Breast epithelium (tissue), 4 donors: ENCODE measurements at regions not wholly inside any gene's neighbourhood (a gene's known extent, or its start where the extent isn't known, plus 50 kb on each side); places are given as distances from the start of the nearest gene placed in this dataset.
"Not testable (repeated sequence)": the region's sequence is repeated elsewhere in the genome, so short reads cannot be mapped to it uniquely, and the experiment has no call there.

ENCODE experiments used
- DNase-seq, 2 donors: peaks; one replicate each; pipeline ENCODE4 v3.0.0-alpha.2; 2019; ENCODE audit warnings: low spot score in 2 of 2
- H3K27ac ChIP-seq, 2 donors: fragments of 200-600 bp; sonication (generic) in 1 of 2; one replicate each; pipeline ENCODE4 v1.5.1; 2016 to 2019; ENCODE audit warnings: mild to moderate bottlenecking in 1 of 2
- H3K27me3 ChIP-seq, 2 donors: fragments of 200-600 bp; sonication (generic) in 1 of 2; one replicate each; pipeline versions ENCODE4 v1.5.1 to v1.6.0; 2017 to 2019; ENCODE audit warnings: control low read depth in 1 of 2, mild to moderate bottlenecking in 1 of 2
- H3K36me3 ChIP-seq: fragments of 200-600 bp; one replicate; pipeline ENCODE4 v1.5.1; 2019
- H3K4me1 ChIP-seq, 2 donors: fragments of 200-600 bp; sonication (generic); one replicate each; pipeline ENCODE4 v1.5.1; 2016 to 2019; ENCODE audit warnings: control low read depth in 1 of 2
- H3K4me3 ChIP-seq, 3 donors: fragments of 200-600 bp; sonication (generic); 1 replicate in 2 of 3; 2 replicates in 1 of 3; pipeline ENCODE4 v1.5.1; 2016 to 2019; ENCODE audit warnings: mild to moderate bottlenecking in 3 of 3, moderate library complexity in 2 of 3
- H3K9me3 ChIP-seq, 2 donors: fragments of 200-600 bp; sonication (generic) in 1 of 2; one replicate each; pipeline ENCODE4 v1.5.1; 2016 to 2019; ENCODE audit warnings: control low read depth in 1 of 2
- POLR2A ChIP-seq: fragments of 450-650 bp; IDR thresholded peaks from one replicate; pipeline ENCODE4 v1.6.1; 2016; ENCODE audit warnings: antibody characterized with exemption, mild to moderate bottlenecking, moderate library complexity
- POLR2AphosphoS5 ChIP-seq, 3 donors: sonication (generic); formaldehyde crosslinking; IDR thresholded peaks; one replicate each; pipeline ENCODE4 v1.6.1; 2017; ENCODE audit warnings: antibody characterized with exemption in 3 of 3
- intact Hi-C: fragments of 100-400 bp; cut with DNase I; formaldehyde crosslinking; loops from one replicate; pipeline ENCODE4 v1.15.1; 2023; ENCODE audit warnings: low total_unique reads
- TF ChIP-seq, protein P1 (sequence below), 3 donors: fragments of 450-650 bp; IDR thresholded peaks; one replicate each; pipeline ENCODE4 v1.5.1; 2016 to 2017; ENCODE audit warnings: antibody characterized with exemption in 3 of 3, mild to moderate bottlenecking in 3 of 3, moderate library complexity in 3 of 3

DNA sequence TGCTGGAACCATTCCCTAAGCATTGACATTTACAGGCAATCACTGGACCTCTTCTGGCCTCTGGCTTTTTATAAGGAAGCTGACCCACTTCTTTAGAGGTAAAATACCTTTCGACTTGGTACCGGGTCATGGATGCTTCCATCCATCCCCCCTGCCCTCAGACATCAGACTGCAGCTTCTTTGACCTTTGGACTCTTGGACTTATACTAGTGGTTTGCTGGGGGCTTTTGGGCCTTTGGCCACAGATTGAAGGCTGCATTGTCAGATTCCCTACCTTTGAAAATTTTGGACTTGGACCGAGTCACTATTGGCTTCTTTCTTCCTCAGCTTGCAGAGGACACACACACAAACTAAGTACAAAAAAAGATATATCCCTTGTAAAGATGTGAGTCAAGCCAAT, 86.1 kb downstream of the TTC6 start:
- H3K27ac ChIP-seq: no peak overlapping the region
- intact Hi-C loops: no loop called here

DNA sequence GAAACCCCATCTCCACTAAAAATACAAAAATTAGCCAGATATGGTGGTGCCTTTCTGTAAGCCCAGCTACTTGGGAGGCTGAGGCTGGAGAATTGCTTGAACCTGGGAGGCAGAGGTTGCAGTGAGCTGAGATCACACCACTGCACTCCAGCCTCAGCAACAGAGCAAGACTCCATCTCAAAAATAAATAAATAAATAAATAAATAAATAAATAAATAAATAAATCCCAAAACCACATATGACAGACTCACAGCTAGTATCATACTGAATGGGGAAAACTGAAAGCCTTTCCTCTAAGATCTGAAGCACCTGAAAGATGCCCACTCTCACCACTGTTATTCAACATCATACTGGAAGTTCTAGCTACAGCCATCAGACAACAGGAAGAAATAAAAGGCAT, 97.3 kb downstream of the TTC6 start:
- H3K4me1 ChIP-seq, H3K4me3 ChIP-seq, H3K27me3 ChIP-seq, H3K36me3 ChIP-seq, H3K27ac ChIP-seq, H3K9me3 ChIP-seq, DNase-seq, intact Hi-C loops: not testable (repeated sequence)

More for the DNA sequence above, 86.1 kb downstream of the TTC6 start:
- no peaks in the 10 kb centered on the region for H3K9me3 ChIP-seq
- no peaks in the 10 kb centered on the region for H3K4me1 ChIP-seq
- DNase-seq: no peak
- H3K27me3 ChIP-seq: no peaks in the 10 kb centered on the region
- no peaks in the 10 kb centered on the region for H3K36me3 ChIP-seq
- H3K4me3 ChIP-seq: no peak overlapping the region
- TF ChIP-seq POLR2AphosphoS5 (IDR thresholded peaks at IDR 0.05): no peak
- no peak for TF ChIP-seq POLR2A
- TF ChIP-seq, protein P1, sequence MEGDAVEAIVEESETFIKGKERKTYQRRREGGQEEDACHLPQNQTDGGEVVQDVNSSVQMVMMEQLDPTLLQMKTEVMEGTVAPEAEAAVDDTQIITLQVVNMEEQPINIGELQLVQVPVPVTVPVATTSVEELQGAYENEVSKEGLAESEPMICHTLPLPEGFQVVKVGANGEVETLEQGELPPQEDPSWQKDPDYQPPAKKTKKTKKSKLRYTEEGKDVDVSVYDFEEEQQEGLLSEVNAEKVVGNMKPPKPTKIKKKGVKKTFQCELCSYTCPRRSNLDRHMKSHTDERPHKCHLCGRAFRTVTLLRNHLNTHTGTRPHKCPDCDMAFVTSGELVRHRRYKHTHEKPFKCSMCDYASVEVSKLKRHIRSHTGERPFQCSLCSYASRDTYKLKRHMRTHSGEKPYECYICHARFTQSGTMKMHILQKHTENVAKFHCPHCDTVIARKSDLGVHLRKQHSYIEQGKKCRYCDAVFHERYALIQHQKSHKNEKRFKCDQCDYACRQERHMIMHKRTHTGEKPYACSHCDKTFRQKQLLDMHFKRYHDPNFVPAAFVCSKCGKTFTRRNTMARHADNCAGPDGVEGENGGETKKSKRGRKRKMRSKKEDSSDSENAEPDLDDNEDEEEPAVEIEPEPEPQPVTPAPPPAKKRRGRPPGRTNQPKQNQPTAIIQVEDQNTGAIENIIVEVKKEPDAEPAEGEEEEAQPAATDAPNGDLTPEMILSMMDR (IDR thresholded peaks at IDR 0.05): no peak

DNA sequence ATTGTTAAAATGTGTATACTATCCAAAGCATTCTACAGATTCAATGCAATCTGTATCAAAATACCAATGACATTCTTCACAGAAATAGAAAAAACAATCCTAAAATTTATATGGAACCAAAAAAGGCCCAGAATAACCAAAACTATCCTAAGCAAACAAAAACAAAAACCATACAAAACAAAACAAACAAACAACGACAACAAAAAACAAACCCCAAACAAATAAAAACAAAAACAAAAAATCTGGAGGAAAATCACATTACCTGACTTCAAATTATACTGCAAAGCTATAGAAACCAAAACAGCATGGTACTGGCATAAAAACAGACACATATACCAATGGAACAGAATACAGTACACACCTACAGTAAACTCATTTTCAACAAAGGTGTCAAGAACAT, 98.0 kb downstream of the TTC6 start:
- intact Hi-C loops, H3K9me3 ChIP-seq, H3K27me3 ChIP-seq, H3K4me1 ChIP-seq, H3K27ac ChIP-seq, H3K36me3 ChIP-seq, DNase-seq, H3K4me3 ChIP-seq: not testable (repeated sequence)

DNA sequence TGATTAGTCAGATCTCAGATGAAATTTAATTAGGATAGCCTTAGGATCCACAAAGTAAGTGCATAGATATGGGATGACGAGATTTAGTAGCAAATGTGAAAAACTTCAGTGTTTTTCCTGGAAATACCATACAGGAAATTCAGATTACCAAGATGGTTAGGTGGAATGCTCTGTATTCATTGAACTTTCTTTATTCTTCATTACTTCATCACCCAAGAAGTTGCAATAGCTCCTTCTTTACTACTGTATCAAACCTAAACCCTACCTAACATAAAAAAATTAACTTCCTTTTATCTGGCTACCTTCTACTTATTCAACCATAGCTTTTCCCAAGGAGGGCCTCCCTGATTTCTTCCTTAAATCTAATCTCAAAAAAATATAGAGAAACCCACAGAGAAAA, 100.4 kb downstream of the TTC6 start:
- H3K27me3 ChIP-seq: no peaks in the 10 kb centered on the region
- no peaks in the 10 kb centered on the region for H3K36me3 ChIP-seq
- TF ChIP-seq POLR2A: no peak
- TF ChIP-seq, protein P1 (IDR thresholded peaks at IDR 0.05): no peak
- TF ChIP-seq POLR2AphosphoS5 (IDR thresholded peaks at IDR 0.05): no peak
- intact Hi-C loops: no loop called here
- no peak overlapping the region for H3K27ac ChIP-seq
- H3K4me1 ChIP-seq: no peaks in the 10 kb centered on the region
- H3K9me3 ChIP-seq: peaks cover 0 to 4% of the 10 kb centered on the region in 2 donors
- no peak overlapping the region for H3K4me3 ChIP-seq
- no peak for DNase-seq

DNA sequence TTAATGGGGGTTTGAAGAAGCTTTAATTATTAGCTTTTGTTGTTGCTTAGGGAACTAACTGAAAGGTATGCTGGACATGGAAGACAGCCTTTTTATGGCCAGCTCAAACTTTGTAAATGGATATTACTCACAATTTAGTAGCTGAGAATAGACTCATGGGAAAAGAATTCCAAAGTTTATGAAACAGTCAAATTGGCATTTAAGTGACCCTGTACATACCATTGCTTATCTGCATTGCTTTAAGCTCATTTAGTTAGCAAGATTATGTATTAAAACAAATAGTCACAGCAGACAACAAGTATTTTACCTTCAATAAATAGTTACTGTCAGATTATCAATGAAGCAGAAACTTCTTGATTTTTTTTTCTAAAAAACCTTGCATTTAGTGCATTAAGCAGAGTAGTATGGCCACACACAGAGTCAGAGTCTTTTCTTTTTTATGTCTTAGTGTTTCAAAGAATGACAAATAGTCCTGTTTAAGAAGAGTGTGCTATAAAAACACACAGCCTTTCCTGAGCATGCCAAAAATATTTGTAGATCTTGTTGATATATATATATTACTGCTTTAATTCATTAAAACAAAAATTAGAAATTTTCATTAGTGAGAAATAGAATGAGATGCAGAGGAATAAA, 102.2 kb downstream of the TTC6 start:
- no peak overlapping the region for H3K4me3 ChIP-seq
- peaks cover 0 to 4% of the 10 kb centered on the region in 2 donors for H3K9me3 ChIP-seq
- H3K27me3 ChIP-seq: no peaks in the 10 kb centered on the region
- no peak for TF ChIP-seq POLR2AphosphoS5 (IDR thresholded peaks at IDR 0.05)
- DNase-seq: no peak
- intact Hi-C loops: no loop called here
- no peak overlapping the region for H3K27ac ChIP-seq
- no peaks in the 10 kb centered on the region for H3K36me3 ChIP-seq
- no peaks in the 10 kb centered on the region for H3K4me1 ChIP-seq

DNA sequence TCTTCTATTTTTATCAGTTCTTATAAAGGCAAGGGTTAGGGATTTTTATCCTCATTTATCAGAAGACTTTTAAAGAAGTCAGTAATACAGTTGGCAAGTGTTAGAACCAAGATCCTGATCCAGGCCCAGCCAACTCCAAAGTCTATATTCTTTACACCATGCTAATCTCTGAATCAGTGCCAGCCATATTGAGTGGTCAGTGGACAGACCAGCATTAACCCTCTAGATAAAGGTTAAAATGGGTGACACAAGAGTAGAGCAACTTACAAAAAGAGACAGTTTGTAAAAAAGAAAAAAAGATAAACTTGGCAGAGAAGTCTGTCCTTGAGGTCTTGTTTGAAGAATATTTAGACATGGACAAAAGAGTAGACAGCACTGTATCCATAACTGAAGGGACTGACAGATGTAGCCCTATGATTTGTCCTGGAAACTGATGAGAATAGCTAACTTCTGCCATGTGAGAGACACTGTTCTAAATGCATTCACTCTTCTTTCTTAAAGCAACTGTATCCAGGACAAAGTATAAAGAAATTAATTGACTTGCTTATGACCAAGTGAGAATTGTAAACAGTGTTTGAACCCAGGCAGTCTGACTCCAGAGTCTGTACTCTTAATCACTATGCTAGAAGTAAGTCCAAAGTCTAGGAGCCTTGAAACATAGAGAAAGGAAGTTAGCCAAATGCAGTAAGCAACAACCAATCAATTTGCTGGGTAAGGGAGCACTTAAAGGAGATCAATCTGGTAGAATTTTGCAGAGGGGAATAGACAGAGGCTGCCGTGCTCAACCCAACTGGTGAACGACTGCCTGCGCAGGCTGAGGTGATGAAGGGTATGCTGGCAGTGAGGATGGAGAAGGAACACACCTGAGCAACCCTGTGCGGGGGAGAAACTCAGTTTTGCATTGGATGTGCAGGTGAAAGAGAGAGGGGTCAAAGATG, 103.7 kb downstream of the TTC6 start:
- Histone ChIP-seq H3K27me3 (no peaks in the 10 kb centered on the region), H3K36me3 (no peaks in the 10 kb centered on the region), H3K9me3 (peaks cover 0 to under 1% of the 10 kb centered on the region in 2 donors), H3K4me3 (no peak overlapping the region), H3K27ac (no peak overlapping the region), H3K4me1 (no peaks in the 10 kb centered on the region)
- no peak for TF ChIP-seq POLR2A
- intact Hi-C loops: no loop called here
- DNase-seq: no peak

DNA sequence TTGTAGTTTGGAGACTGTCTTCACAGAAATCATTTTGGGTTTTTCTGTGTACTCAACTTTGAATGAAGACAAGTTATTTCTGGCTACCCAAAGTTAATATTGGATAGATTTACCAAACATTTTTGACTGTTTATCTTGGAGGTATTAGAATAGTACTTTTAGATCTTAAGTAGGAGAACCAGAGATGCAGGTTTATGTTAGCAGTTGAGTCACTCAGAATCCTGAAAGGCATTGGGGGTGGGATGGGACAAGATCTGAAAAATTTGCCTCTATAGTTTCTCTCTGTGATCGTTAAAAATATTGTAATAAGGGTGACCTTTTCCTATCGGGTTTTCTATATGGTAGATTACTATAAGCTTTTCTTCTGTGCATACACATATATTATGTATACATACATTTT, 112.3 kb downstream of the TTC6 start:
- Histone ChIP-seq H3K36me3 (no peaks in the 10 kb centered on the region), H3K9me3 (no peaks in the 10 kb centered on the region), H3K4me1 (no peaks in the 10 kb centered on the region), H3K27ac (no peak overlapping the region), H3K27me3 (no peaks in the 10 kb centered on the region), H3K4me3 (no peak overlapping the region)
- TF ChIP-seq POLR2A (no peak), POLR2AphosphoS5 (IDR thresholded peaks at IDR 0.05) (no peak)
- TF ChIP-seq, protein P1 (IDR thresholded peaks at IDR 0.05): no peak
- DNase-seq: no peak
- intact Hi-C loops: no loop called here
